Ishikawa (cell line): ENCODE measurements at regions not wholly inside any gene's neighbourhood (a gene's known extent, or its start where the extent isn't known, plus 50 kb on each side); places are given as distances from the start of the nearest gene placed in this dataset.

Experiments used
- CEBPB ChIP-seq: IDR thresholded peaks from 2 replicates; pipeline ENCODE4 v1.6.1; 2012
- EGR1 ChIP-seq: IDR thresholded peaks from 2 replicates; pipeline ENCODE4 v1.6.1; 2012
- EP300 ChIP-seq: IDR thresholded peaks from 2 replicates; pipeline ENCODE4 v1.6.1; 2012; ENCODE audit warnings: borderline replicate concordance
- TAF1 ChIP-seq: IDR thresholded peaks from 2 replicates; pipeline ENCODE4 v1.6.1; 2012; ENCODE audit warnings: low read depth, mild to moderate bottlenecking
- YY1 ChIP-seq: IDR thresholded peaks from 2 replicates; pipeline ENCODE4 v1.6.1; 2012; ENCODE audit warnings: low read depth
- TF ChIP-seq, protein P1 (sequence below): IDR thresholded peaks from 2 replicates; pipeline ENCODE4 v1.6.1; 2012
- TF ChIP-seq, protein P2 (sequence below): IDR thresholded peaks from 2 replicates; pipeline ENCODE4 v1.6.1; 2012; ENCODE audit warnings: low read depth, mild to moderate bottlenecking

DNA sequence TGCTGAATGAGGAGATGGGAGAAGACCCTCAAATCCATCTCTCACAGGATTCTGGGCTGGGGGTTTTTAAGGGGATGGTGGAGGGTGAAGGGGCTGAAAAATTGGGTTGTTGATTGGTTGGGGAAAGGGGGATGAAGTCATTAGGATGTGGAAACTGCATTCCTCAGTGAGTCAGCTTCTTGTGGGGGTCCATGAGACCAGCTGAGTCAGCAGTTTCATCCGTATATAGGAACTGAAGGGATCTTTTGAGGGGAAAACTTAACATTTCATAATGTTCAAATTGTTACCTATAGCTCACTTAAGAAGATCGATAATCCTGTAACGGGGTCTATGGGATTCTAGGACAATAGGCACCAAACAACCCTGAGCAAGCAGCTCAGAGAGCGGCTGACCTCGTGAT lies 213.4 kb downstream of the CBLN1 start:
- TF ChIP-seq YY1: no peak
- no peak for TF ChIP-seq EGR1
- TF ChIP-seq TAF1: no peak
- TF ChIP-seq, protein P1, sequence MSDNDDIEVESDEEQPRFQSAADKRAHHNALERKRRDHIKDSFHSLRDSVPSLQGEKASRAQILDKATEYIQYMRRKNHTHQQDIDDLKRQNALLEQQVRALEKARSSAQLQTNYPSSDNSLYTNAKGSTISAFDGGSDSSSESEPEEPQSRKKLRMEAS: no peak
- TF ChIP-seq EP300: no peak
- no peak for TF ChIP-seq CEBPB
- TF ChIP-seq, protein P2, sequence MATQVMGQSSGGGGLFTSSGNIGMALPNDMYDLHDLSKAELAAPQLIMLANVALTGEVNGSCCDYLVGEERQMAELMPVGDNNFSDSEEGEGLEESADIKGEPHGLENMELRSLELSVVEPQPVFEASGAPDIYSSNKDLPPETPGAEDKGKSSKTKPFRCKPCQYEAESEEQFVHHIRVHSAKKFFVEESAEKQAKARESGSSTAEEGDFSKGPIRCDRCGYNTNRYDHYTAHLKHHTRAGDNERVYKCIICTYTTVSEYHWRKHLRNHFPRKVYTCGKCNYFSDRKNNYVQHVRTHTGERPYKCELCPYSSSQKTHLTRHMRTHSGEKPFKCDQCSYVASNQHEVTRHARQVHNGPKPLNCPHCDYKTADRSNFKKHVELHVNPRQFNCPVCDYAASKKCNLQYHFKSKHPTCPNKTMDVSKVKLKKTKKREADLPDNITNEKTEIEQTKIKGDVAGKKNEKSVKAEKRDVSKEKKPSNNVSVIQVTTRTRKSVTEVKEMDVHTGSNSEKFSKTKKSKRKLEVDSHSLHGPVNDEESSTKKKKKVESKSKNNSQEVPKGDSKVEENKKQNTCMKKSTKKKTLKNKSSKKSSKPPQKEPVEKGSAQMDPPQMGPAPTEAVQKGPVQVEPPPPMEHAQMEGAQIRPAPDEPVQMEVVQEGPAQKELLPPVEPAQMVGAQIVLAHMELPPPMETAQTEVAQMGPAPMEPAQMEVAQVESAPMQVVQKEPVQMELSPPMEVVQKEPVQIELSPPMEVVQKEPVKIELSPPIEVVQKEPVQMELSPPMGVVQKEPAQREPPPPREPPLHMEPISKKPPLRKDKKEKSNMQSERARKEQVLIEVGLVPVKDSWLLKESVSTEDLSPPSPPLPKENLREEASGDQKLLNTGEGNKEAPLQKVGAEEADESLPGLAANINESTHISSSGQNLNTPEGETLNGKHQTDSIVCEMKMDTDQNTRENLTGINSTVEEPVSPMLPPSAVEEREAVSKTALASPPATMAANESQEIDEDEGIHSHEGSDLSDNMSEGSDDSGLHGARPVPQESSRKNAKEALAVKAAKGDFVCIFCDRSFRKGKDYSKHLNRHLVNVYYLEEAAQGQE: no peak
